ENCODE measurements at regions not wholly inside any gene's neighbourhood (a gene's known extent, or its start where the extent isn't known, plus 50 kb on each side); places are given as distances from the start of the nearest gene placed in this dataset.

GRCh38 chr7:148480479-148481146 is 110.0 kb upstream of the C7orf33 start:
- TF ChIP-seq, protein P1, sequence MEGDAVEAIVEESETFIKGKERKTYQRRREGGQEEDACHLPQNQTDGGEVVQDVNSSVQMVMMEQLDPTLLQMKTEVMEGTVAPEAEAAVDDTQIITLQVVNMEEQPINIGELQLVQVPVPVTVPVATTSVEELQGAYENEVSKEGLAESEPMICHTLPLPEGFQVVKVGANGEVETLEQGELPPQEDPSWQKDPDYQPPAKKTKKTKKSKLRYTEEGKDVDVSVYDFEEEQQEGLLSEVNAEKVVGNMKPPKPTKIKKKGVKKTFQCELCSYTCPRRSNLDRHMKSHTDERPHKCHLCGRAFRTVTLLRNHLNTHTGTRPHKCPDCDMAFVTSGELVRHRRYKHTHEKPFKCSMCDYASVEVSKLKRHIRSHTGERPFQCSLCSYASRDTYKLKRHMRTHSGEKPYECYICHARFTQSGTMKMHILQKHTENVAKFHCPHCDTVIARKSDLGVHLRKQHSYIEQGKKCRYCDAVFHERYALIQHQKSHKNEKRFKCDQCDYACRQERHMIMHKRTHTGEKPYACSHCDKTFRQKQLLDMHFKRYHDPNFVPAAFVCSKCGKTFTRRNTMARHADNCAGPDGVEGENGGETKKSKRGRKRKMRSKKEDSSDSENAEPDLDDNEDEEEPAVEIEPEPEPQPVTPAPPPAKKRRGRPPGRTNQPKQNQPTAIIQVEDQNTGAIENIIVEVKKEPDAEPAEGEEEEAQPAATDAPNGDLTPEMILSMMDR (IDR thresholded peaks at IDR 0.05; ENCODE audit: insufficient read depth, low read depth, low read length) = no peak
- no peak for TF ChIP-seq EZH2 (IDR thresholded peaks at IDR 0.05; ENCODE audit: insufficient read depth, low read length)

All from astrocyte (in vitro differentiated cells and primary cell).